ENCODE measurements at regions not wholly inside any gene's neighbourhood (a gene's known extent, or its start where the extent isn't known, plus 50 kb on each side); places are given as distances from the start of the nearest gene placed in this dataset.

GRCh38 chr15:36230776-36231175 is 348.6 kb upstream of the CDIN1 start:
- intact Hi-C loops (cut with DNase I) = no loop called here
- Histone ChIP-seq H3K4me3 (no peak overlapping the region), H3K4me1 (no peaks in the 10 kb centered on the region), H3K27me3 (no peaks in the 10 kb centered on the region), H3K36me3 (no peaks in the 10 kb centered on the region), H3K27ac (no peak overlapping the region), H3K9me3 (no peaks in the 10 kb centered on the region)
- WGBS, 2 donors = 66 to 77% methylated on average over 2 of the region's 2 CpGs
- TF ChIP-seq POLR2A (IDR thresholded peaks at IDR 0.05) (no peak), CTCF (IDR thresholded peaks at IDR 0.05) (no peak), POLR2AphosphoS5 (IDR thresholded peaks at IDR 0.05) (no peak), EP300 (IDR thresholded peaks at IDR 0.05) (no peak)
- DNase-seq = no peak

- whole genome bisulfite sequencing, 2 donors = 14 to 39% methylated on average over 1 of the region's 1 CpG
- TF ChIP-seq CTCF (IDR thresholded peaks at IDR 0.05) (no peak), EP300 (IDR thresholded peaks at IDR 0.05) (no peak), POLR2AphosphoS5 (IDR thresholded peaks at IDR 0.05) (no peak), POLR2A (IDR thresholded peaks at IDR 0.05) (no peak)
- no peak overlapping the region for H3K27ac ChIP-seq
- no peak overlapping the region for H3K4me3 ChIP-seq
- DNase-seq = no peak
- intact Hi-C loops (cut with DNase I) = no loop called here
- no peaks in the 10 kb centered on the region for H3K4me1 ChIP-seq
- H3K36me3 ChIP-seq = no peaks in the 10 kb centered on the region
- H3K27me3 ChIP-seq = no peaks in the 10 kb centered on the region
- H3K9me3 ChIP-seq = no peaks in the 10 kb centered on the region
Observed at GRCh38 chr15:36232491-36232890, 346.9 kb upstream of the CDIN1 start.

- intact Hi-C loops (cut with DNase I) = no loop called here
- DNase-seq = no peak
- no peaks in the 10 kb centered on the region for H3K27me3 ChIP-seq
- no peak overlapping the region for H3K27ac ChIP-seq
- TF ChIP-seq POLR2A (IDR thresholded peaks at IDR 0.05) (no peak), CTCF (IDR thresholded peaks at IDR 0.05) (no peak), EP300 (IDR thresholded peaks at IDR 0.05) (no peak), POLR2AphosphoS5 (IDR thresholded peaks at IDR 0.05) (no peak)
- H3K4me1 ChIP-seq = no peaks in the 10 kb centered on the region
- no peaks in the 10 kb centered on the region for H3K36me3 ChIP-seq
- H3K4me3 ChIP-seq = no peak overlapping the region
- H3K9me3 ChIP-seq = no peaks in the 10 kb centered on the region
Observed at GRCh38 chr15:36234743-36235142, 344.7 kb upstream of the CDIN1 start.

GRCh38 chr15:36235173-36235572 is 344.3 kb upstream of the CDIN1 start:
- no peaks in the 10 kb centered on the region for H3K4me1 ChIP-seq
- H3K4me3 ChIP-seq = no peak overlapping the region
- H3K9me3 ChIP-seq = no peaks in the 10 kb centered on the region
- intact Hi-C loops (cut with DNase I) = no loop called here
- no peak for DNase-seq
- H3K36me3 ChIP-seq = no peaks in the 10 kb centered on the region
- H3K27me3 ChIP-seq = no peaks in the 10 kb centered on the region
- TF ChIP-seq POLR2AphosphoS5 (IDR thresholded peaks at IDR 0.05) (no peak), CTCF (IDR thresholded peaks at IDR 0.05) (no peak), POLR2A (IDR thresholded peaks at IDR 0.05) (no peak), EP300 (IDR thresholded peaks at IDR 0.05) (no peak)
- no peak overlapping the region for H3K27ac ChIP-seq

DNA sequence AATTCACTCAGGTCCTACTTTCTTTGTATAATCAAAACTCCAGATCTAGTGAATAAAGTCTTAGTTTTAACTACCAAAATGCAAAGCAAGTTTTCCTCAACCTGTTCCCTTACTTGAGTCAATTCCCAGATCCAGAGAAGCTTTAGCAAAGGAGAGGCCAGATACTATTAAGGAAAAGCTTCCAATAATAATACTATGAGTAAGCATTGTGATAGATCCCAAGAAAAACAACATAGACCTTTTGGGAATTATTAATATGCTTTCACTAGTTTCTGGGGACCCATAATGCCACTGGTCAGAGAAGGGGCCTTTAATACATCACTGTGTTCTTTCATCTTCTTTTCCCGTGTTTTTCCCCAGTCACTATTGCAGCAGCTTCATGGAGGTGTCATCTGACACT is 339.9 kb upstream of the CDIN1 start:
- H3K9me3 ChIP-seq = no peaks in the 10 kb centered on the region
- no peaks in the 10 kb centered on the region for H3K27me3 ChIP-seq
- no peak for TF ChIP-seq POLR2AphosphoS5 (IDR thresholded peaks at IDR 0.05)
- no peak for TF ChIP-seq EP300 (IDR thresholded peaks at IDR 0.05)
- TF ChIP-seq CTCF (IDR thresholded peaks at IDR 0.05) = no peak
- no peak for TF ChIP-seq POLR2A (IDR thresholded peaks at IDR 0.05)
- H3K36me3 ChIP-seq = no peaks in the 10 kb centered on the region
- no peak overlapping the region for H3K27ac ChIP-seq
- H3K4me3 ChIP-seq = no peak overlapping the region
- intact Hi-C loops (cut with DNase I) = no loop called here
- no peak for DNase-seq
- H3K4me1 ChIP-seq = no peaks in the 10 kb centered on the region
- WGBS, 2 donors = 70 to 83% methylated on average over 1 of the region's 1 CpG
